ENCODE measurements at regions not wholly inside any gene's neighbourhood (a gene's known extent, or its start where the extent isn't known, plus 50 kb on each side); places are given as distances from the start of the nearest gene placed in this dataset.

- DNase-seq (peak in 1 of 3 donors; percentile 15), ATAC-seq (no peak)
- WGBS: 84% methylated on average over 6 of the region's 6 CpGs
- H3K27me3 ChIP-seq (ENCODE audit: control insufficient read depth, insufficient read depth): no peaks in the 10 kb centered on the region
- no peaks in the 10 kb centered on the region for H3K4me1 ChIP-seq (ENCODE audit: control insufficient read depth, insufficient read depth, low read length)
- H3K4me3 ChIP-seq (ENCODE audit: low read length): no peak overlapping the region
- peaks cover 2% of the 10 kb centered on the region for H3K9me3 ChIP-seq (ENCODE audit: control insufficient read depth, low read length)
- no peak overlapping the region for H3K27ac ChIP-seq (ENCODE audit: low read length)
- intact Hi-C loops (cut with DNase I): no loop called here
These were observed 691.5 kb upstream of the POU3F2 start for GRCh38 chr6:98142839-98143238.

- no peak overlapping the region for H3K27ac ChIP-seq (ENCODE audit: low read length)
- H3K4me3 ChIP-seq (ENCODE audit: low read length): no peak overlapping the region
- H3K9me3 ChIP-seq (ENCODE audit: control insufficient read depth, low read length): peaks cover 2% of the 10 kb centered on the region
- no peaks in the 10 kb centered on the region for H3K27me3 ChIP-seq (ENCODE audit: control insufficient read depth, insufficient read depth)
- 53% methylated on average over 1 of the region's 1 CpG for WGBS
- H3K4me1 ChIP-seq (ENCODE audit: control insufficient read depth, insufficient read depth, low read length): no peaks in the 10 kb centered on the region
- intact Hi-C loops (cut with DNase I): no loop called here
- DNase-seq (no peak), ATAC-seq (no peak)
These were observed 687.7 kb upstream of the POU3F2 start for GRCh38 chr6:98146656-98147055.

DNA sequence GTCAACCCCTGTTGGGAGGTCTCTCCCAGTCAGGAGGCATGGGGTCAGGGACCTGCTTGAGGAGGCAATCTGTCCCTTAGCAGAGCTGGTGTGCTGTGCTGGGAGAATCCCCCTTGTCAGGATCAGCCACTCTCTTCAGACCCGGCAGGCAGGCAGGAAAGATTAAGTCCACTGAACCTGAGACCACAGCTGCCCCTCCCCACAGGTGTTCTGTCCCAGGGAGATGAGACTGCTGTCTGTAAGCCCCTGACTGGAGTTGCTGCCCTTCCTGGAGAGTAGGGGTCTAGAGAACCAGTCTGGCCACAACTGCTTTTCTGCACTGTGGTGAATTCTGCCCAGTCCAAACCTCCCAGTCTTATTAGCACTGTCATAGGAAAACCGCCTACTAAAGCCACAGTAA, 677.8 kb upstream of the POU3F2 start:
- ATAC-seq (no peak), DNase-seq (peak in 1 of 3 donors; percentile 14)
- intact Hi-C loops (cut with DNase I): no loop called here
- Histone ChIP-seq H3K4me3 (ENCODE audit: low read length) (no peak overlapping the region), H3K9me3 (ENCODE audit: control insufficient read depth, low read length) (no peaks in the 10 kb centered on the region), H3K27ac (ENCODE audit: low read length) (no peak overlapping the region), H3K27me3 (ENCODE audit: control insufficient read depth, insufficient read depth) (no peaks in the 10 kb centered on the region), H3K4me1 (ENCODE audit: control insufficient read depth, insufficient read depth, low read length) (no peaks in the 10 kb centered on the region)
- 61% methylated on average over 2 of the region's 2 CpGs for WGBS

DNA sequence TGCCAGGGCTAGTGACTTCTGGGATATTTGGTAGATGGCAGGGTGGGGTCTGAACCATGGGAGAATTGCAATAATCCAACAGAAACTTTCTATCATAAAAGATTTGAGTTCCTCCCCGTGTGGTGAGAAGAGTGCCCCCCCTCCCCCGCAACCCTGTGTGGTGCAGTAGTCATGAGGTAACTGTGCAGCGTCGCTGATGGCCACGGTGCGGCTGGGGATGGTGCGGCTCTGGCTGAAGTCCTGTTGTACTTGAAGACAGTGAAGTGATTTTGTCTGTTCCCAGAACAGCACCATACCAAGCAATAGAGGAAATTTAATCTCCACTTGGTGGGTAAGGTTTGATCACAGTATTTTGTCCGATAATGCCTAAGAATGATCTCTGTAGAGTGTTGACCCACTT, 654.8 kb upstream of the POU3F2 start:
- DNase-seq: peak in 1 of 3 donors; percentile 46
- no peak for ATAC-seq
- WGBS: 90% methylated on average over 8 of the region's 8 CpGs
- H3K9me3 ChIP-seq (ENCODE audit: control insufficient read depth, low read length): no peaks in the 10 kb centered on the region
- no peak overlapping the region for H3K27ac ChIP-seq (ENCODE audit: low read length)
- intact Hi-C loops (cut with DNase I): no loop called here
- H3K4me3 ChIP-seq (ENCODE audit: low read length): no peak overlapping the region
- H3K4me1 ChIP-seq (ENCODE audit: control insufficient read depth, insufficient read depth, low read length): no peaks in the 10 kb centered on the region
- H3K27me3 ChIP-seq (ENCODE audit: control insufficient read depth, insufficient read depth): no peaks in the 10 kb centered on the region

- no peaks in the 10 kb centered on the region for H3K9me3 ChIP-seq (ENCODE audit: control insufficient read depth, low read length)
- no peak overlapping the region for H3K27ac ChIP-seq (ENCODE audit: low read length)
- DNase-seq (no peak), ATAC-seq (no peak)
- WGBS: 80% methylated on average over 3 of the region's 3 CpGs
- intact Hi-C loops (cut with DNase I): no loop called here
- H3K27me3 ChIP-seq (ENCODE audit: control insufficient read depth, insufficient read depth): no peaks in the 10 kb centered on the region
- no peak overlapping the region for H3K4me3 ChIP-seq (ENCODE audit: low read length)
- H3K4me1 ChIP-seq (ENCODE audit: control insufficient read depth, insufficient read depth, low read length): no peaks in the 10 kb centered on the region
These were observed 634.3 kb upstream of the POU3F2 start for GRCh38 chr6:98200084-98200483.

GRCh38 chr6:98203170-98203806, 631.1 kb upstream of the POU3F2 start:
- WGBS: 25% methylated on average over 2 of the region's 2 CpGs
- Histone ChIP-seq H3K27ac (ENCODE audit: low read length) (no peak overlapping the region), H3K9me3 (ENCODE audit: control insufficient read depth, low read length) (no peaks in the 10 kb centered on the region), H3K4me1 (ENCODE audit: control insufficient read depth, insufficient read depth, low read length) (no peaks in the 10 kb centered on the region), H3K4me3 (ENCODE audit: low read length) (no peak overlapping the region), H3K27me3 (ENCODE audit: control insufficient read depth, insufficient read depth) (no peaks in the 10 kb centered on the region)
- intact Hi-C loops (cut with DNase I): no loop called here
- no peak for DNase-seq
- ATAC-seq: no peak

GRCh38 chr6:98212468-98212867, 621.9 kb upstream of the POU3F2 start:
- ATAC-seq (no peak), DNase-seq (no peak)
- WGBS: 64% methylated on average over 2 of the region's 2 CpGs
- no peak overlapping the region for H3K4me3 ChIP-seq (ENCODE audit: low read length)
- no peaks in the 10 kb centered on the region for H3K4me1 ChIP-seq (ENCODE audit: control insufficient read depth, insufficient read depth, low read length)
- H3K27me3 ChIP-seq (ENCODE audit: control insufficient read depth, insufficient read depth): no peaks in the 10 kb centered on the region
- no peak overlapping the region for H3K27ac ChIP-seq (ENCODE audit: low read length)
- intact Hi-C loops (cut with DNase I): no loop called here
- no peaks in the 10 kb centered on the region for H3K9me3 ChIP-seq (ENCODE audit: control insufficient read depth, low read length)

DNA sequence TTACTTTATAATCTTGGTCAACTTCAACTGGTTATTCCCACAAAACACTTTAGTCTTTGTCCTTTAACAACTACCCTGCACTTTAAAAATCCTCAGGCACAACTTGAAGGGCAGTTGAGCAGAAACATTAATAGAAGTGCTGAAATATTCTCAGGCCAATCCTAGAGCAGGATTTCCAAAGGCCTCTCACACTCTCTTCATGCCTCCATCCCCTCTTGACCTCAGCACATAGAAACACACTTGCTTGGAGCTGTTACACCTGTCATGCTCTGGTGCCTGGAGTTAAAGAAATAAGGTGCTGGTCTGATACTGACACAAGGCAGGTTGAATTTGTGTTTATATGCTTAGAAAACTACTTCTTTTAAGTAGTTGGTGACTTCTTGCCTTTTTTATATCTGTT, 618.8 kb upstream of the POU3F2 start:
- Histone ChIP-seq H3K9me3 (ENCODE audit: control insufficient read depth, low read length) (no peaks in the 10 kb centered on the region), H3K4me1 (ENCODE audit: control insufficient read depth, insufficient read depth, low read length) (no peaks in the 10 kb centered on the region), H3K27ac (ENCODE audit: low read length) (no peak overlapping the region), H3K4me3 (ENCODE audit: low read length) (no peak overlapping the region), H3K27me3 (ENCODE audit: control insufficient read depth, insufficient read depth) (no peaks in the 10 kb centered on the region)
- no peak for DNase-seq
- intact Hi-C loops (cut with DNase I): no loop called here
- ATAC-seq: no peak

DNA sequence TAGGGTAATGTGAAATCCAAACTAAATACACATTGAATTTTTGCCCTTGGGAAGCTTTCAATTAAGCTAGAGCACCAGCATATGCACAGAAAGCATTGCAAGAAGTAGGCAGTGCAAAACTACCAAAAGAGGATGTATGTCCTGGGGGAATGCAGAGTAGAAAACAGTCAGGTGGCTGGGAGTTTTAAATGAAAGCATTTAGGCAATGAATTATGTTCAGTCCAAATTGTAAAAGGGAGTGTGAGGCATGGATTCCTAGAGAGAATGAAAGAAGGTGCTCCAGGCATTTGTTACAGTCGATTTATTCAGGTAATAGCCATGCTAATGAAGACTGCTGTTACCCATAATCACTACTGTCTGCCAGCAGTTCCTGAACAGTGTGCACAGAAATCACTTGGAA, 604.1 kb upstream of the POU3F2 start:
- intact Hi-C loops (cut with DNase I): no loop called here
- no peak for DNase-seq
- Histone ChIP-seq H3K4me3 (ENCODE audit: low read length) (no peak overlapping the region), H3K9me3 (ENCODE audit: control insufficient read depth, low read length) (no peaks in the 10 kb centered on the region), H3K27me3 (ENCODE audit: control insufficient read depth, insufficient read depth) (no peaks in the 10 kb centered on the region), H3K4me1 (ENCODE audit: control insufficient read depth, insufficient read depth, low read length) (no peaks in the 10 kb centered on the region), H3K27ac (ENCODE audit: low read length) (no peak overlapping the region)
- 53% methylated on average over 1 of the region's 1 CpG for WGBS
- no peak for ATAC-seq

GRCh38 chr6:98239057-98239456, 595.3 kb upstream of the POU3F2 start:
- intact Hi-C loops (cut with DNase I): no loop called here
- Histone ChIP-seq H3K4me1 (ENCODE audit: control insufficient read depth, insufficient read depth, low read length) (no peaks in the 10 kb centered on the region), H3K27ac (ENCODE audit: low read length) (no peak overlapping the region), H3K4me3 (ENCODE audit: low read length) (no peak overlapping the region), H3K9me3 (ENCODE audit: control insufficient read depth, low read length) (no peaks in the 10 kb centered on the region), H3K27me3 (ENCODE audit: control insufficient read depth, insufficient read depth) (no peaks in the 10 kb centered on the region)
- ATAC-seq: no peak
- no peak for DNase-seq
- 49% methylated on average over 3 of the region's 3 CpGs for WGBS

GRCh38 chr6:98241630-98242029, 592.7 kb upstream of the POU3F2 start:
- no peaks in the 10 kb centered on the region for H3K27me3 ChIP-seq (ENCODE audit: control insufficient read depth, insufficient read depth)
- DNase-seq (no peak), ATAC-seq (no peak)
- intact Hi-C loops (cut with DNase I): no loop called here
- no peak overlapping the region for H3K27ac ChIP-seq (ENCODE audit: low read length)
- no peak overlapping the region for H3K4me3 ChIP-seq (ENCODE audit: low read length)
- no peaks in the 10 kb centered on the region for H3K4me1 ChIP-seq (ENCODE audit: control insufficient read depth, insufficient read depth, low read length)
- 69% methylated on average over 1 of the region's 1 CpG for WGBS
- H3K9me3 ChIP-seq (ENCODE audit: control insufficient read depth, low read length): no peaks in the 10 kb centered on the region

DNA sequence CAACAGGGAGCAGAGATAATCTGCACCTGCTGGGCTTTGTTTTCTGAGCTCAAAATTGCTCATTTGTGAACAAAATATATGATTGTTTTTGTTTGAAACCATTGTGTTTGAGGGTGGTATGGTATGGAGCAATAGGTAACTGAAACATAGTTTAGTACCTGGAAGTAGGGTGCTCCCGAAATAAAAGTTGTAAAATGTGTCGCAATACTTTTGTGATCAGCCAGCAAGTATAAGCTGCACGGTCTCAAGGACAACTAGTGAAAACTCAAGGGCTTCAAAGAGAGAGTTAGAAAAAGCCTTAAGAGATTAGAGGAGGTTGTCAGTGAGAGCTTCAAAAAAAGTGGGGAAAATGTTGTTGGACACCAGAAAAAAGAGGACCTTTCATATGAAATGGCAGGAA, 579.8 kb upstream of the POU3F2 start:
- WGBS: 78% methylated on average over 3 of the region's 3 CpGs
- no peaks in the 10 kb centered on the region for H3K27me3 ChIP-seq (ENCODE audit: control insufficient read depth, insufficient read depth)
- no peaks in the 10 kb centered on the region for H3K9me3 ChIP-seq (ENCODE audit: control insufficient read depth, low read length)
- H3K27ac ChIP-seq (ENCODE audit: low read length): no peak overlapping the region
- no peak for ATAC-seq
- H3K4me3 ChIP-seq (ENCODE audit: low read length): no peak overlapping the region
- intact Hi-C loops (cut with DNase I): no loop called here
- H3K4me1 ChIP-seq (ENCODE audit: control insufficient read depth, insufficient read depth, low read length): no peaks in the 10 kb centered on the region
- DNase-seq: no peak
